Peyer's patch (tissue), 4 donors: ENCODE measurements at regions not wholly inside any gene's neighbourhood (a gene's known extent, or its start where the extent isn't known, plus 50 kb on each side); places are given as distances from the start of the nearest gene placed in this dataset.

Experiments used
- DNase-seq, 3 donors: peaks; one replicate each; pipeline ENCODE4 v3.0.0-alpha.2; 2017 to 2019
- H3K27ac ChIP-seq, 4 donors: fragments of 200-600 bp; sonication (generic); one replicate each; pipeline ENCODE4 v1.5.1; 2016 to 2019
- H3K27me3 ChIP-seq, 2 donors: fragments of 200-600 bp; sonication (generic); one replicate each; pipeline ENCODE4 v1.5.1; 2019
- H3K36me3 ChIP-seq, 3 donors: fragments of 200-600 bp; sonication (generic); one replicate each; pipeline ENCODE4 v1.5.1; 2016 to 2019
- H3K4me1 ChIP-seq, 4 donors: fragments of 200-600 bp; sonication (generic); one replicate each; pipeline ENCODE4 v1.5.1; 2016 to 2019
- H3K4me3 ChIP-seq, 4 donors: fragments of 200-600 bp; sonication (generic); 1 replicate in 3 of 4; 2 replicates in 1 of 4; pipeline ENCODE4 v1.5.1; 2016 to 2019; ENCODE audit warnings: mild to moderate bottlenecking in 1 of 4
- H3K9me3 ChIP-seq, 4 donors: fragments of 200-600 bp; sonication (generic); one replicate each; pipeline ENCODE4 v1.5.1; 2016 to 2019; ENCODE audit warnings: mild to moderate bottlenecking in 1 of 4
- CTCF ChIP-seq, 6 experiments: fragments of 450-650 bp in 4 of 6; fragments of 200-600 bp in 2 of 6; sonication (generic) in 1 of 6; IDR thresholded peaks; one replicate each; pipeline ENCODE4 v1.5.1; 2017 to 2019; ENCODE audit warnings: antibody characterized with exemption in 6 of 6, mild to moderate bottlenecking in 3 of 6, moderate library complexity in 1 of 6
- POLR2A ChIP-seq, 2 donors: fragments of 450-650 bp; IDR thresholded peaks; one replicate each; pipeline ENCODE4 v1.5.1; 2017; ENCODE audit warnings: antibody characterized with exemption in 2 of 2, mild to moderate bottlenecking in 2 of 2, moderate library complexity in 2 of 2

GRCh38 chr2:8337321-8337720 lies 344.5 kb upstream of the ID2 start:
- Histone ChIP-seq H3K4me1 (no peaks in the 10 kb centered on the region), H3K4me3 (no peak overlapping the region), H3K27me3 (no peaks in the 10 kb centered on the region), H3K27ac (no peak overlapping the region), H3K36me3 (no peaks in the 10 kb centered on the region), H3K9me3 (no peaks in the 10 kb centered on the region)
- DNase-seq: no peak
- TF ChIP-seq CTCF (IDR thresholded peaks at IDR 0.05) (no peak), POLR2A (IDR thresholded peaks at IDR 0.05) (no peak)

- DNase-seq: no peak
- no peak overlapping the region for H3K4me3 ChIP-seq
- no peaks in the 10 kb centered on the region for H3K9me3 ChIP-seq
- no peak overlapping the region for H3K27ac ChIP-seq
- no peaks in the 10 kb centered on the region for H3K36me3 ChIP-seq
- no peaks in the 10 kb centered on the region for H3K27me3 ChIP-seq
- no peaks in the 10 kb centered on the region for H3K4me1 ChIP-seq
- TF ChIP-seq POLR2A (IDR thresholded peaks at IDR 0.05): no peak
- no peak for TF ChIP-seq CTCF (IDR thresholded peaks at IDR 0.05)
Measured at GRCh38 chr2:8342407-8342806, 339.4 kb upstream of the ID2 start.

- Histone ChIP-seq H3K9me3 (no peaks in the 10 kb centered on the region), H3K36me3 (no peaks in the 10 kb centered on the region), H3K4me3 (no peak overlapping the region), H3K27ac (no peak overlapping the region), H3K27me3 (no peaks in the 10 kb centered on the region), H3K4me1 (no peaks in the 10 kb centered on the region)
- TF ChIP-seq POLR2A (IDR thresholded peaks at IDR 0.05) (no peak), CTCF (IDR thresholded peaks at IDR 0.05) (no peak)
- DNase-seq: no peak
Measured at GRCh38 chr2:8343031-8343430, 338.8 kb upstream of the ID2 start.

GRCh38 chr2:8344144-8345097 lies 337.4 kb upstream of the ID2 start:
- Histone ChIP-seq H3K4me3 (no peak overlapping the region), H3K36me3 (no peaks in the 10 kb centered on the region), H3K4me1 (no peaks in the 10 kb centered on the region), H3K9me3 (no peaks in the 10 kb centered on the region), H3K27ac (no peak overlapping the region), H3K27me3 (no peaks in the 10 kb centered on the region)
- TF ChIP-seq CTCF (IDR thresholded peaks at IDR 0.05) (no peak), POLR2A (IDR thresholded peaks at IDR 0.05) (no peak)
- no peak for DNase-seq

- no peaks in the 10 kb centered on the region for H3K9me3 ChIP-seq
- no peaks in the 10 kb centered on the region for H3K4me1 ChIP-seq
- TF ChIP-seq CTCF (IDR thresholded peaks at IDR 0.05) (no peak), POLR2A (IDR thresholded peaks at IDR 0.05) (no peak)
- no peak for DNase-seq
- no peaks in the 10 kb centered on the region for H3K27me3 ChIP-seq
- no peak overlapping the region for H3K4me3 ChIP-seq
- no peaks in the 10 kb centered on the region for H3K36me3 ChIP-seq
- no peak overlapping the region for H3K27ac ChIP-seq
Measured at GRCh38 chr2:8345200-8345599, 336.7 kb upstream of the ID2 start.
